HFF-Myc (cell line): ENCODE measurements at regions not wholly inside any gene's neighbourhood (a gene's known extent, or its start where the extent isn't known, plus 50 kb on each side); places are given as distances from the start of the nearest gene placed in this dataset.

Source experiments
- DNase-seq: peaks from one replicate; pipeline ENCODE4 v3.0.0-alpha.2; 2011; ENCODE audit warnings: low read depth; ENCODE audit errors: extremely low read depth
- H3K4me3 ChIP-seq: replicated peaks from 2 replicates; pipeline ENCODE4 v1.5.1; 2011; ENCODE audit warnings: low read depth, mild to moderate bottlenecking, control low read depth, low read length
- CTCF ChIP-seq: IDR thresholded peaks from 2 replicates; pipeline ENCODE4 v1.5.1; 2012; ENCODE audit warnings: mild to moderate bottlenecking, low read depth, low read length, control low read depth; ENCODE audit errors: missing control alignments

GRCh38 chr1:214715126-214715525 lies 112.1 kb downstream of the CENPF start:
- no peak for TF ChIP-seq CTCF
- DNase-seq: no peak
- H3K4me3 ChIP-seq: no peak overlapping the region

- no peak for DNase-seq
Observed at GRCh38 chr1:214717351-214717750, 114.4 kb downstream of the CENPF start.

GRCh38 chr1:214718724-214719123 lies 115.7 kb downstream of the CENPF start:
- TF ChIP-seq CTCF: no peak
- no peak overlapping the region for H3K4me3 ChIP-seq
- no peak for DNase-seq

More at GRCh38 chr1:214717351-214717750, 114.4 kb downstream of the CENPF start:
- no peak for TF ChIP-seq CTCF
- H3K4me3 ChIP-seq: no peak overlapping the region

GRCh38 chr1:214719207-214719606 lies 116.2 kb downstream of the CENPF start:
- TF ChIP-seq CTCF: no peak
- DNase-seq: no peak
- H3K4me3 ChIP-seq: no peak overlapping the region

GRCh38 chr1:214720561-214720960 lies 117.6 kb downstream of the CENPF start:
- DNase-seq: peak; percentile 5
- no peak for TF ChIP-seq CTCF
- H3K4me3 ChIP-seq: no peak overlapping the region

- no peak for TF ChIP-seq CTCF
- DNase-seq: no peak
- H3K4me3 ChIP-seq: no peak overlapping the region
Observed at GRCh38 chr1:214727274-214727673, 124.3 kb downstream of the CENPF start.

- TF ChIP-seq CTCF: no peak
- DNase-seq: no peak
- no peak overlapping the region for H3K4me3 ChIP-seq
Observed at GRCh38 chr1:214739621-214740238, 136.7 kb downstream of the CENPF start.
